ENCODE measurements at regions not wholly inside any gene's neighbourhood (a gene's known extent, or its start where the extent isn't known, plus 50 kb on each side); places are given as distances from the start of the nearest gene placed in this dataset.
"Not testable (repeated sequence)": the region's sequence is repeated elsewhere in the genome, so short reads cannot be mapped to it uniquely, and the experiment has no call there.

DNA sequence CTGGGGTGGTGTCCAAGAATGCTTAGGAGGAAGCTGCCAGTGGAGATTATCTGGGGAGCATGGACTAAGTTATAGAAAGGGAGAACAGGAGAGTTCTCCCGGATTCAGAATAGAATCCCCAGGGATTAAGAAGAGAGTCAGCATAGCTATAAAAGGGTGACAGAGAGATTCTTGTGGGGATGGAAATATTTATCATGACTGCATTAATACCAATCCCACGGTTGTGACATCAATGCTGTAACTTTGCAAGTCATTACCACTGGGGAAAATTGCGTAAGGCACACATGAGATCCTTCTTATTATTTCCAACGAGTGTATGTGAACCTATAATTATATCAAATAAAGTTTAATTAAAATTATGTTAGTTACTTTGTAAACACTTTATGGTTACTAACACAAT lies 447.9 kb upstream of the TMEM132C start:
- WGBS (ENCODE audit: insufficient coverage), result no CpG with 5 or more reads among the region's 4 CpGs
- H3K9me3 ChIP-seq (ENCODE audit: control insufficient read depth, insufficient read depth, low read length), result no peaks in the 10 kb centered on the region
- H3K36me3 ChIP-seq (ENCODE audit: control insufficient read depth, insufficient read depth, low read length), result no peaks in the 10 kb centered on the region
- DNase-seq (ENCODE audit: low read depth in 4 of 6, low spot score in 6 of 6), result no peak
- H3K4me3 ChIP-seq (ENCODE audit: low read depth, low read length), result no peak overlapping the region
- peaks cover 5% of the 10 kb centered on the region for H3K4me1 ChIP-seq (ENCODE audit: control insufficient read depth, insufficient read depth, low read length)
- H3K27ac ChIP-seq (ENCODE audit: low read depth, low read length), result no peak overlapping the region
- H3K27me3 ChIP-seq (ENCODE audit: control insufficient read depth, insufficient read depth, low read length), result no peaks in the 10 kb centered on the region

DNA sequence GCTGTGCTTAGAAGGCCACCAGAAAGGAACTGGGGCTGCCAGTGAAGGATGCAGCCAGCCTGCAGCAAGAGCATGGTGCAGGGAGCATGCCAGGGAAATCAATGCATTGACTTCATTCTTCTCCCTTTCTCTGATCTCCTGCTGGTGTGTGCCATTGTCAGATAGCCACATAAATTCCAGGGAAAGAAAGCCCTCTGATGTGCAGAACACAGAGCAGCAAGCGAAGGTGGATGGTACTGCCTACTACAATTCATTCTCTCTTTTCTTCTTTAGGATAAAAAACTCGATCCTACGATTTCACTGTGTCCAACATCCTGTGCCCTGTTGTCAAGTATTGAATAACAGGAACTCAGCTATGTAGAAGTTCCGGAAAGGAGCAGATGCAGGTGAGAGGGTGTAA lies 446.7 kb upstream of the TMEM132C start:
- Histone ChIP-seq H3K4me1 (ENCODE audit: control insufficient read depth, insufficient read depth, low read length) (peaks cover 5% of the 10 kb centered on the region), H3K27ac (ENCODE audit: low read depth, low read length) (no peak overlapping the region), H3K9me3 (ENCODE audit: control insufficient read depth, insufficient read depth, low read length) (no peaks in the 10 kb centered on the region), H3K4me3 (ENCODE audit: low read depth, low read length) (no peak overlapping the region), H3K27me3 (ENCODE audit: control insufficient read depth, insufficient read depth, low read length) (no peaks in the 10 kb centered on the region), H3K36me3 (ENCODE audit: control insufficient read depth, insufficient read depth, low read length) (no peaks in the 10 kb centered on the region)
- DNase-seq (ENCODE audit: low read depth in 4 of 6, low spot score in 6 of 6), result no peak
- 45% methylated on average over 1 of the region's 4 CpGs for WGBS (ENCODE audit: insufficient coverage)

DNA sequence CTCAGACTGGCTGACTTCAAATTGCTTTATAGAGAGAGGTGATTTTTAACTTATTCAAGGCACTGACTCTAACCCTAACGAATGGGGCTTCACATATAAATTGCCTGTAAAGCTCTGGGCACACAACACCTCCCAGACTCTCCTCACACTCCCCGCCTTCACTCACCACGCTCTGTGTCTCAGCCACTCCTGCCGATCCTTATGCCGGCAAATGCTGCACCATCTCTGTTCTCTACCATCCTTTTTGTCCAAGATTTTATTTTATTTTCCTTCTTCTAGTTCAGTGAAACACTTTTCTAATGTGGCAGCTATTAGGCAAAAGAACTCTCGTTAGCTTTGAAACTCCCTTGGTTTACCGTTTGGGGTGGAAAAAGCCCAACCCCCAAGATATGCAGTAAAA lies 446.1 kb upstream of the TMEM132C start:
- Histone ChIP-seq H3K4me3 (ENCODE audit: low read depth, low read length) (no peak overlapping the region), H3K4me1 (ENCODE audit: control insufficient read depth, insufficient read depth, low read length) (peaks cover 5% of the 10 kb centered on the region), H3K9me3 (ENCODE audit: control insufficient read depth, insufficient read depth, low read length) (no peaks in the 10 kb centered on the region), H3K27ac (ENCODE audit: low read depth, low read length) (no peak overlapping the region), H3K36me3 (ENCODE audit: control insufficient read depth, insufficient read depth, low read length) (no peaks in the 10 kb centered on the region), H3K27me3 (ENCODE audit: control insufficient read depth, insufficient read depth, low read length) (no peaks in the 10 kb centered on the region)
- WGBS (ENCODE audit: insufficient coverage), result 82% methylated on average over 5 of the region's 7 CpGs
- no peak for DNase-seq (ENCODE audit: low read depth in 4 of 6, low spot score in 6 of 6)

DNA sequence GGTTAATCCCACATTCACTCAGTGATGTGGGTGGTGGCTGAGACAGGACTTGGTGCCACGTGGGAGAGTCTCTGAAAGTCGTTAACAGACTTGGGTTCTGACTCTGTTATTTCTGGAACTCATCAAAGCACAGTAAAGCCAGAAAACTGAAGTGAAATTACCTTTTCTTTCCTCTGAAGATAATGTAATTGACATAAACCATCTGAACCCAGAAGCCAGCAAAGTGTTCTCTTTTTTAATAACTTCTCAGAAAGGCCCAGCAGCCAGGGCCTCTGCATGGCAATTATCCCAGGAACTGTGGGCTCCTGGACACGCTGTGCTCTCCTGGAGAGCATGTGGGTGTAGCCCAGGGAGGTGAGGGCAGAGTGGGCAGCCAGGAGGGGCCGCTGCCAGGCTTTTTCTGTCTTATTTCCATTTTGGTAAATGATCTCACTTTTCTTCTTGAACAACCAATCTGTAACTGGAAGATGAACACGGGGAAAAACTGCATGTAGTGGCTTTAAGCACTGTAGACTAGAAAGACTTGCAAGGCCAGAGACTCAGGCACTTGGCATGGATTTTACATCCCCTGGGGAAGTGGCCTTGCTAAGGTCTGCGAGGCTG lies 444.1 kb upstream of the TMEM132C start:
- Histone ChIP-seq H3K4me1 (ENCODE audit: control insufficient read depth, insufficient read depth, low read length) (peaks cover 5% of the 10 kb centered on the region), H3K27me3 (ENCODE audit: control insufficient read depth, insufficient read depth, low read length) (peaks cover 2% of the 10 kb centered on the region), H3K27ac (ENCODE audit: low read depth, low read length) (no peak overlapping the region), H3K9me3 (ENCODE audit: control insufficient read depth, insufficient read depth, low read length) (peaks cover 1% of the 10 kb centered on the region), H3K4me3 (ENCODE audit: low read depth, low read length) (no peak overlapping the region), H3K36me3 (ENCODE audit: control insufficient read depth, insufficient read depth, low read length) (no peaks in the 10 kb centered on the region)
- WGBS (ENCODE audit: insufficient coverage), result 64% methylated on average over 5 of the region's 6 CpGs
- peak in 1 of 6 donors; percentile 17 for DNase-seq (ENCODE audit: low read depth in 4 of 6, low spot score in 6 of 6)

DNA sequence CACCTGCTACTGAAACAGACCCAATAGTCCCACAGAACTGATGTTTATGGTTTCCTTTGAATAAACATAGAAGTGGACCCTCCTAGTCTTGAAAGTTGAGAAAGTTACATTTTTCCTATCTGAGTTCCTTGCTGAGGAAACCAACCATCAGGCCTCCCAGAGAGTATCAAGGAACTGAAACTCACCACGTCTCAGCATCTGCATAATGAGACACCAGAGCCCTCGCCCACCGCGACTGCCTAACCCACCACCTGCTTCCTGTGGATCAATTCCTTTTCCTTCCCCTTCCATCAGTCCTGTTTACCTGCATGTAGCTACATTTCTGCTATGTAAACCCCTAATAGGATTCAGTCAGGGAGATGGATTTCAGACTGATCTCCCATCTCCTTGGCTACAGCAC lies 443.2 kb upstream of the TMEM132C start:
- H3K4me1 ChIP-seq (ENCODE audit: control insufficient read depth, insufficient read depth, low read length), result peaks cover 5% of the 10 kb centered on the region
- H3K36me3 ChIP-seq (ENCODE audit: control insufficient read depth, insufficient read depth, low read length), result no peaks in the 10 kb centered on the region
- WGBS (ENCODE audit: insufficient coverage), result 95% methylated on average over 4 of the region's 4 CpGs
- H3K27ac ChIP-seq (ENCODE audit: low read depth, low read length), result no peak overlapping the region
- peaks cover 1% of the 10 kb centered on the region for H3K9me3 ChIP-seq (ENCODE audit: control insufficient read depth, insufficient read depth, low read length)
- no peak for DNase-seq (ENCODE audit: low read depth in 4 of 6, low spot score in 6 of 6)
- H3K27me3 ChIP-seq (ENCODE audit: control insufficient read depth, insufficient read depth, low read length), result peaks cover 2% of the 10 kb centered on the region
- no peak overlapping the region for H3K4me3 ChIP-seq (ENCODE audit: low read depth, low read length)

DNA sequence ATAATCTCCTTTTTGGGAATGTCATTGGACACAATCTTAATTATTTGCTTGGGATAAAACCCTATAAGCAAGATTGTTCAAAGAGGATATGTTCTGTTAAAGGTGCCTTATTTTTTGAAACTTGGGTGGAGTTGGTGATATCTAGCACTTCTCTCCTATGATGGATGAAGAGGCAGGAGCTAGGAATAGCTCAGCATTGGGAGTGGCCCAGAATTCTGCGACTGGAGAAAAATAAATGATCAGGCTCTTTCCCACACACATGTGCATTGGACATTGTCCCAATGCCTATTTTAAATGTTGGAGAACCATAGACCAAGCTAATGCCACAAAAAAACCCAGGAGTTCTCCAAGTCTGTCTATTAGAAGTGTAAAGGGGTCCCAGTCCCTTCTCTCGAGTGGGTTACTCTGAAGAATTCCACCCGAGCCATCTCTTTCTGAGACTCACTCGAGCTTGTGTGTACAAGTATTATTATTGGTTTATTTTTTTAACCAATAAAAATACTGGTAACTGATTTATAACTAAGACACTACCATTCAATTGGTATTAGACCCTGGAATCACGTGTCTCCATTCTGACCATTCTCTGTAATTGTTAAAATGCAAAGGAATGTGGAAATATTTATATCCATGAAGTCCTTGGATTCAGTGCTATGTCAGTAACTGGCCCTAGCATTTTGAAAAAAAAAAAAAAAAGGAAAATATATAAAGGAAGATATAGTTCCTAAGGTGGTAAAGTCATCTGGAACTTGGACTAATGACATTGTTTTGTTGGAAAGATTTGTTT lies 437.5 kb upstream of the TMEM132C start:
- WGBS (ENCODE audit: insufficient coverage), result no CpG with 5 or more reads among the region's 5 CpGs
- peaks cover 1% of the 10 kb centered on the region for H3K9me3 ChIP-seq (ENCODE audit: control insufficient read depth, insufficient read depth, low read length)
- no peak overlapping the region for H3K4me3 ChIP-seq (ENCODE audit: low read depth, low read length)
- H3K27me3 ChIP-seq (ENCODE audit: control insufficient read depth, insufficient read depth, low read length), result peaks cover 2% of the 10 kb centered on the region
- no peaks in the 10 kb centered on the region for H3K36me3 ChIP-seq (ENCODE audit: control insufficient read depth, insufficient read depth, low read length)
- no peak for DNase-seq (ENCODE audit: low read depth in 4 of 6, low spot score in 6 of 6)
- peak overlapping the region; percentile 40 for H3K27ac ChIP-seq (ENCODE audit: low read depth, low read length)
- H3K4me1 ChIP-seq (ENCODE audit: control insufficient read depth, insufficient read depth, low read length), result no peaks in the 10 kb centered on the region

DNA sequence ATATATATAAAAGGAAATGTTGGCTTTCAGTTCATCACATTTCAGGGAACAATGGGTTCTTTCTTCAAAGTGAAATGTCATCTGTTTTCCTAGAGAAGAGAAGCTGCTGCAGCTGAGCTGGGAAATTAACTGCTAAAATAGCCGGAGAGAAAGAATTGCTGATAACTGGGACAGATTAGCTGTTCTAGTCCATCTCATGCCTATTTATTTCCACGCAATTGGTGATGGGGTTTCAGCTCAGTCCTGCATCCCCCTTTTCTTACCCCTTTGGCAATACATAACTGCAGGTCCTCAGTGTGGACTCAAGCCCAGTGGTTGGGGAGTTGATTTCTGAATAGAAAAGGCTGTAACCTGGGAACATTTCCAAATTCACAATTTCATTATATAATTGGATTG lies 436.9 kb upstream of the TMEM132C start:
- Histone ChIP-seq H3K27me3 (ENCODE audit: control insufficient read depth, insufficient read depth, low read length) (peaks cover 2% of the 10 kb centered on the region), H3K4me1 (ENCODE audit: control insufficient read depth, insufficient read depth, low read length) (no peaks in the 10 kb centered on the region), H3K4me3 (ENCODE audit: low read depth, low read length) (no peak overlapping the region), H3K36me3 (ENCODE audit: control insufficient read depth, insufficient read depth, low read length) (no peaks in the 10 kb centered on the region), H3K9me3 (ENCODE audit: control insufficient read depth, insufficient read depth, low read length) (peaks cover 1% of the 10 kb centered on the region), H3K27ac (ENCODE audit: low read depth, low read length) (no peak overlapping the region)
- peak in 2 of 6 donors; percentile 41 to 57 for DNase-seq (ENCODE audit: low read depth in 4 of 6, low spot score in 6 of 6)
- whole genome bisulfite sequencing (ENCODE audit: insufficient coverage), result 0% methylated on average over 1 of the region's 2 CpGs

DNA sequence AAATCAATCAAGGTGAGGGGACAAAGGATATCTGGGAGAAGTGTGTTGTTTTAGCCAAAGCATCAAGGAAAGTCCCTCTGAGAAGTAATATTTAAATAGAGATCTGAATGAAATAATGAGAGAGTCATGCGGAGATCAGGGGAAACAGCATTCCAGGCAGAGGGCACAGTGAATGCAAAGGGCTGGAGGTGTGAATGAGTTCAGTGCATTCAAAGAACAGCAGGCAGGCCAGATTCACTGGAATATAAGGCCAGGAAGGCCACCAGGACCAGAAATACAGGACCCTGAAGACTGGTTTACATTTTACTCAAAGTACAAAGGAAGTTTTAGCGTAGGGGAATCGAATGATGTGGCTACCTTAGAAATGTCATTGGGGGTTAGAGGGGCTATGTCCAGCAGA lies 436.2 kb upstream of the TMEM132C start:
- Histone ChIP-seq H3K9me3 (ENCODE audit: control insufficient read depth, insufficient read depth, low read length) (peaks cover 1% of the 10 kb centered on the region), H3K27ac (ENCODE audit: low read depth, low read length) (no peak overlapping the region), H3K36me3 (ENCODE audit: control insufficient read depth, insufficient read depth, low read length) (no peaks in the 10 kb centered on the region), H3K4me3 (ENCODE audit: low read depth, low read length) (no peak overlapping the region), H3K4me1 (ENCODE audit: control insufficient read depth, insufficient read depth, low read length) (no peaks in the 10 kb centered on the region), H3K27me3 (ENCODE audit: control insufficient read depth, insufficient read depth, low read length) (peaks cover 2% of the 10 kb centered on the region)
- WGBS (ENCODE audit: insufficient coverage), result 100% methylated on average over 1 of the region's 3 CpGs
- DNase-seq (ENCODE audit: low read depth in 4 of 6, low spot score in 6 of 6), result no peak

DNA sequence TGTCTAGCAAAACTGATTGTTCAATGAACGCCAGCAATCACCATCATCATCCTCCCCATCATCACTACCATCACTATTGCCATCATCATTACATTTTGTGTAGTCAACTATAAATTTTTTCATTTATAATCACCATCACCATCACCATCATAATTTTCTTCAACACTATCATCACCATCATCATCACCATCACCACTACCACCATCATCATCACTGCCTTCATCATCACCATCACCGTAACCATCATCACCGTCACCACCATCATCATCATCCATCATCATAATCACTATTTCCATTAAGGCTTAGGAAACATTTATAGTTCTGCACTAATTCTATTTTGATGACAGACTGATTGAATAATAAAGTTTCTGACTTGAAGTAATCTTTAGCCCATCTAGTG lies 434.8 kb upstream of the TMEM132C start:
- DNase-seq (ENCODE audit: low read depth in 4 of 6, low spot score in 6 of 6), result no peak
- Histone ChIP-seq H3K27ac (ENCODE audit: low read depth, low read length) (no peak overlapping the region), H3K36me3 (ENCODE audit: control insufficient read depth, insufficient read depth, low read length) (no peaks in the 10 kb centered on the region), H3K4me1 (ENCODE audit: control insufficient read depth, insufficient read depth, low read length) (no peaks in the 10 kb centered on the region), H3K4me3 (ENCODE audit: low read depth, low read length) (no peak overlapping the region), H3K27me3 (ENCODE audit: control insufficient read depth, insufficient read depth, low read length) (peaks cover 2% of the 10 kb centered on the region), H3K9me3 (ENCODE audit: control insufficient read depth, insufficient read depth, low read length) (no peaks in the 10 kb centered on the region)
- 93% methylated on average over 2 of the region's 3 CpGs for WGBS (ENCODE audit: insufficient coverage)

DNA sequence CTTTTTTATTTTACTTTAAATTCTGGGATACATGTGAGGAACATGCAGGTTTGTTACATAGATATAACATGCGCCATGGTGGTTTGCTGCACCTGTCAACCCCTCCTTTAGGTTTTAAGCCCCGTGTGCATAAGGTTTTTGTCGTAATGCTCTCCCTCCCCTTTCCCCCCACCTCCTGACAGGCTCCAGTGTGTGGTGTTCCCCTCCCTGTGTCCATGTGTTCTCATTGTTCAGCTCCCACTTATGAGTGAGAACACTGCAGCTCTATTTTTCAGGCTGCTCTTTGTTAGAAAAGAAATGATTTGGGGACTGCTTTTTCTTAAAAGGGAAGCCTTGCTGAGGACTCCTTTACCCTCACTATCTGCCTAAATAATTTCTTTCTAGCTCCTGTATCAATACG lies 430.2 kb upstream of the TMEM132C start:
- H3K4me3 ChIP-seq (ENCODE audit: low read depth, low read length); H3K9me3 ChIP-seq (ENCODE audit: control insufficient read depth, insufficient read depth, low read length); H3K27ac ChIP-seq (ENCODE audit: low read depth, low read length); DNase-seq (ENCODE audit: low read depth in 4 of 6, low spot score in 6 of 6); H3K27me3 ChIP-seq (ENCODE audit: control insufficient read depth, insufficient read depth, low read length); H3K36me3 ChIP-seq (ENCODE audit: control insufficient read depth, insufficient read depth, low read length); H3K4me1 ChIP-seq (ENCODE audit: control insufficient read depth, insufficient read depth, low read length): not testable (repeated sequence)
- WGBS (ENCODE audit: insufficient coverage), result 50% methylated on average over 2 of the region's 4 CpGs

Data from spinal cord (tissue), 9 donors.